Calu3 (cell line): ENCODE measurements at regions not wholly inside any gene's neighbourhood (a gene's known extent, or its start where the extent isn't known, plus 50 kb on each side); places are given as distances from the start of the nearest gene placed in this dataset.

Experiments
- BruUV-seq: library from RNA; stranded (reverse); fragments of 400-500 nt; replicated peaks from 2 replicates; lab custom pipeline; 2021; lab: Mats Ljungman, UMichigan
- CTCF ChIA-PET: fragments of 300-600 bp; sonication (Branson Sonifier 250); formaldehyde crosslinking; loops from one replicate; lab custom pipeline; 2022; ENCODE audit warnings: antibody characterized with exemption; lab: Charles Lee
- DNase-seq: peaks from one replicate; pipeline ENCODE4 v3.0.0; 2022
- H3K27ac Mint-ChIP-seq: one replicate; pipeline ENCODE4 v1.8.0; 2022; ENCODE audit warnings: mixed read lengths; ENCODE audit not compliant: unreplicated experiment
- H3K27me3 Mint-ChIP-seq: one replicate; pipeline ENCODE4 v1.8.0; 2022; ENCODE audit warnings: mixed read lengths; ENCODE audit not compliant: unreplicated experiment
- H3K36me3 Mint-ChIP-seq: one replicate; pipeline ENCODE4 v1.8.0; 2022; ENCODE audit warnings: mild to moderate bottlenecking, moderate library complexity, mixed read lengths; ENCODE audit not compliant: insufficient read depth, unreplicated experiment
- H3K4me1 Mint-ChIP-seq: one replicate; pipeline ENCODE4 v1.8.0; 2022; ENCODE audit warnings: mild to moderate bottlenecking, low read depth, mixed read lengths; ENCODE audit not compliant: unreplicated experiment
- H3K4me3 Mint-ChIP-seq: one replicate; pipeline ENCODE4 v1.8.0; 2022; ENCODE audit warnings: mild to moderate bottlenecking, low read depth, moderate library complexity, mixed read lengths; ENCODE audit not compliant: unreplicated experiment
- H3K9me3 Mint-ChIP-seq: one replicate; pipeline ENCODE4 v1.8.0; 2022; ENCODE audit warnings: low read depth, mixed read lengths; ENCODE audit not compliant: unreplicated experiment
- CTCF ChIP-seq: fragments of 200-600 bp; IDR thresholded peaks from one replicate; pipeline ENCODE4 v1.8.0; 2022; ENCODE audit warnings: antibody characterized with exemption; ENCODE audit not compliant: unreplicated experiment
- intact Hi-C: fragments of 100-400 bp; cut with micrococcal nuclease; formaldehyde crosslinking; loops from one replicate; pipeline ENCODE4 v1.10.0; 2022; ENCODE audit not compliant: unreplicated experiment

GRCh38 chr7:49037346-49038210 is 113.2 kb downstream of the CDC14C start:
- no peaks in the 10 kb centered on the region for H3K4me1 Mint-ChIP-seq
- H3K27ac Mint-ChIP-seq, result no peak overlapping the region
- H3K27me3 Mint-ChIP-seq, result no peaks in the 10 kb centered on the region
- TF ChIP-seq CTCF, result no peak
- no peak for DNase-seq
- CTCF ChIA-PET, result no interaction called here
- H3K4me3 Mint-ChIP-seq, result no peak overlapping the region
- intact Hi-C loops, result loop anchor here (10.0 kb wide), 1 partner anchor 57 kb away; no protein-coding TSS in a partner anchor
- no peaks in the 10 kb centered on the region for H3K36me3 Mint-ChIP-seq
- H3K9me3 Mint-ChIP-seq, result peaks cover 2% of the 10 kb centered on the region
- BruUV-seq, result no TSS peak

GRCh38 chr7:49038821-49039358 is 114.5 kb downstream of the CDC14C start:
- CTCF ChIA-PET, result interaction anchor here (1.1 kb wide), 1 partner anchor 9 kb away, joined by 3 read pairs; no protein-coding TSS in a partner anchor
- Mint-ChIP-seq H3K4me3 (no peak overlapping the region), H3K9me3 (peaks cover 2% of the 10 kb centered on the region), H3K4me1 (no peaks in the 10 kb centered on the region), H3K27me3 (no peaks in the 10 kb centered on the region), H3K27ac (no peak overlapping the region), H3K36me3 (no peaks in the 10 kb centered on the region)
- no peak for TF ChIP-seq CTCF
- DNase-seq, result no peak
- intact Hi-C loops, result loop anchor here (10.0 kb wide), 1 partner anchor 56 kb away; no protein-coding TSS in a partner anchor
- no TSS peak for BruUV-seq

- Mint-ChIP-seq H3K4me1 (no peaks in the 10 kb centered on the region), H3K27me3 (no peaks in the 10 kb centered on the region), H3K4me3 (no peak overlapping the region), H3K36me3 (no peaks in the 10 kb centered on the region), H3K27ac (no peak overlapping the region), H3K9me3 (peaks cover 8% of the 10 kb centered on the region)
- no peak for TF ChIP-seq CTCF
- BruUV-seq, result no TSS peak
- CTCF ChIA-PET, result no interaction called here
- intact Hi-C loops, result no loop called here
- no peak for DNase-seq
Measured at GRCh38 chr7:49060743-49061142, 136.4 kb downstream of the CDC14C start.

GRCh38 chr7:49074538-49074937 is 150.2 kb downstream of the CDC14C start:
- CTCF ChIA-PET, result no interaction called here
- Mint-ChIP-seq H3K27ac (no peak overlapping the region), H3K4me3 (no peak overlapping the region), H3K36me3 (no peaks in the 10 kb centered on the region), H3K27me3 (no peaks in the 10 kb centered on the region), H3K9me3 (peaks cover 15% of the 10 kb centered on the region), H3K4me1 (no peaks in the 10 kb centered on the region)
- no TSS peak for BruUV-seq
- TF ChIP-seq CTCF, result no peak
- DNase-seq, result no peak
- intact Hi-C loops, result no loop called here
